Activated CD8-positive, alpha-beta T cell treated with anti-CD3 and anti-CD28 coated beads for 36 hours (primary cell): ENCODE measurements at regions not wholly inside any gene's neighbourhood (a gene's known extent, or its start where the extent isn't known, plus 50 kb on each side); places are given as distances from the start of the nearest gene placed in this dataset.

Experiments
- ATAC-seq: fragments of 200-7000 bp; cut with Tn5 transposase; one replicate; pipeline ENCODE4 v1.10.0; 2021; ENCODE audit warnings: mild to moderate bottlenecking, moderate library complexity
- CTCF ChIA-PET: fragments of 350-600 bp; sonication (Branson Sonifier 250); formaldehyde crosslinking; loops from one replicate; lab custom pipeline; 2021; ENCODE audit warnings: antibody characterized with exemption; lab: Charles Lee
- POLR2A ChIA-PET: fragments of 350-600 bp; sonication (Branson Sonifier 250); formaldehyde crosslinking; loops from one replicate; lab custom pipeline; 2021; ENCODE audit warnings: antibody characterized with exemption; lab: Charles Lee
- DNase-seq: peaks from one replicate; pipeline ENCODE4 v3.0.0-alpha.2; 2020
- H3K27ac Mint-ChIP-seq: one replicate; pipeline ENCODE4 v1.8.0; 2021; ENCODE audit warnings: mild to moderate bottlenecking, mixed read lengths
- H3K27me3 Mint-ChIP-seq: one replicate; pipeline ENCODE4 v1.8.0; 2021; ENCODE audit warnings: mixed read lengths
- H3K36me3 Mint-ChIP-seq: one replicate; pipeline ENCODE4 v1.8.0; 2021; ENCODE audit warnings: low read depth, mixed read lengths
- H3K4me1 Mint-ChIP-seq: one replicate; pipeline ENCODE4 v1.8.0; 2021; ENCODE audit warnings: low read depth, mixed read lengths
- H3K4me3 Mint-ChIP-seq: one replicate; pipeline ENCODE4 v1.8.0; 2021; ENCODE audit warnings: mild to moderate bottlenecking, moderate library complexity, mixed read lengths
- H3K9me3 Mint-ChIP-seq: one replicate; pipeline ENCODE4 v1.8.0; 2021; ENCODE audit warnings: mixed read lengths
- intact Hi-C: fragments of 100-400 bp; cut with micrococcal nuclease; formaldehyde crosslinking; loops from one replicate; pipeline ENCODE4 v1.10.0; 2022
- TF ChIP-seq, protein P1 (sequence below): fragments of 200-600 bp; IDR thresholded peaks from one replicate; pipeline ENCODE4 v1.8.0; 2022; ENCODE audit warnings: antibody characterized with exemption, mild to moderate bottlenecking

DNA sequence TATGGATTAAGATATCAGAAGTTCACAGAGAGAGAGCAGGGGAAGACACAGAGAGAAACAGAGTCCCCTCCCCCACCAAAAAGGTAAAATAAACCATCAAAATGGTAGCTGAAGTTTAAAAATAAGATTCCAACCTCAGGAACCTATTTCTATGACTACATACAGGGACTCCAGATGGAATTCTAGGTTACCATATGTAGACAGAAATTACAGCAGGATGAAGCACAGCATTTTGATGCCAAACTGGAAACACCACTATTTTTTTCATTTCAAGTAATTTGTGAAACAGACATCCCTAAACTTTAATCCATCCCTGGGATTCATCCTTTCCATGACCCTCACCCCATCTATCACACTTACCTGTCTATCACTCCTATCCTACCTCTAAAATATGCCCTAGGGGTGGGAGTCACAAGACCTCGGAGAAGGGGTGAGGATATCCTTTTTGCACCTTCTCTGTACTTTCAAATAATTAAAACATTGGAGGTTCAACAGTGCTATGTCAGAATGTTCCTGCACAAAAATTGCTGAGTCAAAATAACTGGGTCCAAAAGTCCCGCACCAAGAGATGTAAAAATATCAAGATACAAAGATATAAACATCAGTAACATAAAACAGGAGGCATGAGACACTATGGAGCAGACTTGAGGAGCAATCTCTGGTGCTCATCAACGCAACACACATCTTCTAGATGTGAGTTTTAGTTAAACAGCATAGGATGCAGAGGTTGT lies 344.5 kb upstream of the RASGEF1B start:
- H3K4me1 Mint-ChIP-seq = peaks cover 2% of the 10 kb centered on the region
- no peaks in the 10 kb centered on the region for H3K9me3 Mint-ChIP-seq
- CTCF ChIA-PET = no interaction called here
- TF ChIP-seq, protein P1, sequence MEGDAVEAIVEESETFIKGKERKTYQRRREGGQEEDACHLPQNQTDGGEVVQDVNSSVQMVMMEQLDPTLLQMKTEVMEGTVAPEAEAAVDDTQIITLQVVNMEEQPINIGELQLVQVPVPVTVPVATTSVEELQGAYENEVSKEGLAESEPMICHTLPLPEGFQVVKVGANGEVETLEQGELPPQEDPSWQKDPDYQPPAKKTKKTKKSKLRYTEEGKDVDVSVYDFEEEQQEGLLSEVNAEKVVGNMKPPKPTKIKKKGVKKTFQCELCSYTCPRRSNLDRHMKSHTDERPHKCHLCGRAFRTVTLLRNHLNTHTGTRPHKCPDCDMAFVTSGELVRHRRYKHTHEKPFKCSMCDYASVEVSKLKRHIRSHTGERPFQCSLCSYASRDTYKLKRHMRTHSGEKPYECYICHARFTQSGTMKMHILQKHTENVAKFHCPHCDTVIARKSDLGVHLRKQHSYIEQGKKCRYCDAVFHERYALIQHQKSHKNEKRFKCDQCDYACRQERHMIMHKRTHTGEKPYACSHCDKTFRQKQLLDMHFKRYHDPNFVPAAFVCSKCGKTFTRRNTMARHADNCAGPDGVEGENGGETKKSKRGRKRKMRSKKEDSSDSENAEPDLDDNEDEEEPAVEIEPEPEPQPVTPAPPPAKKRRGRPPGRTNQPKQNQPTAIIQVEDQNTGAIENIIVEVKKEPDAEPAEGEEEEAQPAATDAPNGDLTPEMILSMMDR = no peak
- ATAC-seq (no peak), DNase-seq (no peak)
- POLR2A ChIA-PET = no interaction called here
- peaks cover 13% of the 10 kb centered on the region for H3K27me3 Mint-ChIP-seq
- intact Hi-C loops = no loop called here
- H3K27ac Mint-ChIP-seq = no peak overlapping the region
- H3K36me3 Mint-ChIP-seq = no peaks in the 10 kb centered on the region
- no peak overlapping the region for H3K4me3 Mint-ChIP-seq

DNA sequence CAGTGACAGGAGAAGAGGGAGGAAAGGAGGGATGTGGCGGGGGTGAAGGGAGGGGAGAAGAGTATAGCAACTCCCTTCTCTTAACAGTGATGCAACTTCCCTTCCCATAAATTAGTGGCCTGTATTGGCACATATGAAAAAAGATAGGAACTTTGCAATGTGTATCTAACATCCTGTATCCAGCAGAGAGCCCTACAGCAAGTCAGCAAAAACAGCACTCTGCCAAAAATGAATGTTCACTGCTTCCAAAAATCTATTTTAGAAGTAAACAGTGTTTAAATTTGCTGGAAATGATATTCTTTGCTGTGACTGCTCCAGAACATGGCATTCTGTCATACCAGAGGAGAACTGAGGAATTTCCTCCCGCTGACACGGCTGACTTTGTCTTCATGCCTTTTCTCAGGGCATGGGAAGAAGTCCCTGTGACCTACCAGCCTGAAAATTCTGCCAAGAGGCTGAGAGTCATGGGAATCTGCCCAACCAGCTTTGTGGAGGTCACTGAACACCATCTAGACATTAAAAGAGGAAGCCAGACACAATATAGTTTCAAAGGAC lies 343.4 kb upstream of the RASGEF1B start:
- no peaks in the 10 kb centered on the region for H3K9me3 Mint-ChIP-seq
- ChIA-PET CTCF (no interaction called here), POLR2A (no interaction called here)
- intact Hi-C loops = no loop called here
- no peak overlapping the region for H3K4me3 Mint-ChIP-seq
- peaks cover 2% of the 10 kb centered on the region for H3K4me1 Mint-ChIP-seq
- no peak overlapping the region for H3K27ac Mint-ChIP-seq
- DNase-seq (no peak), ATAC-seq (no peak)
- no peaks in the 10 kb centered on the region for H3K36me3 Mint-ChIP-seq
- H3K27me3 Mint-ChIP-seq = peaks cover 7% of the 10 kb centered on the region
- TF ChIP-seq, protein P1 = no peak

DNA sequence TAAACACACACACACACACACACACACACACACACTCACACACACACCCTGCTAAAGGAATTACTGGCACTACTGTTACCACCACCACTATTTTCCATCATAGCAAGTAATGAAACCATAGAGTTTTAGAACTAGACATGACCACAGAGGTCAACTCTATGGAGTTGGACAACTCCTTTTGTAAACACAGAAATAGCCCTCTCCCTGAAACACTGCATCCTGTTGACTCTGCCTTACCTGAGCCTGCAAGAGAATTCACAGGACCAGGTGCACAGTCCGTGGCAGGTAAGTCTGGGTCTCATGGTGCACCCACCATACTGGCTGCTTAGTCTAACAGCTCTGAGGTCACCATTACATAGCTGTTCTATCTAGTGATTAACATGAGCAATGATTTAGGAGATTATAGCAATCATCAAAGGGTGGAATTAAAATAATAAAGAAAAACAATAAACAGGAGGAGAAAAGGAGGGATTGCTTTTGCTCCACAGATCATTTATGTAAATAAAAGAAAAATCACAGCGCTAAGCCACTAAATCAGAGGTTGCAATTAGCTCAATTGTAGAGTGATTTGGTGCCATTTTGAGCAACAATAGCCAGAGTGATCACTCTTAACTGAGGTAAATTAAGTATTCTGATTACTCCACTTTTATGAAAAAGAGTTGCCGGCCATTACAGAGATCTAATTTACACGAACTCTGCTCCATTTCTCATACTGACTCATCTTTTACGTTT lies 340.0 kb upstream of the RASGEF1B start:
- TF ChIP-seq, protein P1 = no peak
- POLR2A ChIA-PET = no interaction called here

DNA sequence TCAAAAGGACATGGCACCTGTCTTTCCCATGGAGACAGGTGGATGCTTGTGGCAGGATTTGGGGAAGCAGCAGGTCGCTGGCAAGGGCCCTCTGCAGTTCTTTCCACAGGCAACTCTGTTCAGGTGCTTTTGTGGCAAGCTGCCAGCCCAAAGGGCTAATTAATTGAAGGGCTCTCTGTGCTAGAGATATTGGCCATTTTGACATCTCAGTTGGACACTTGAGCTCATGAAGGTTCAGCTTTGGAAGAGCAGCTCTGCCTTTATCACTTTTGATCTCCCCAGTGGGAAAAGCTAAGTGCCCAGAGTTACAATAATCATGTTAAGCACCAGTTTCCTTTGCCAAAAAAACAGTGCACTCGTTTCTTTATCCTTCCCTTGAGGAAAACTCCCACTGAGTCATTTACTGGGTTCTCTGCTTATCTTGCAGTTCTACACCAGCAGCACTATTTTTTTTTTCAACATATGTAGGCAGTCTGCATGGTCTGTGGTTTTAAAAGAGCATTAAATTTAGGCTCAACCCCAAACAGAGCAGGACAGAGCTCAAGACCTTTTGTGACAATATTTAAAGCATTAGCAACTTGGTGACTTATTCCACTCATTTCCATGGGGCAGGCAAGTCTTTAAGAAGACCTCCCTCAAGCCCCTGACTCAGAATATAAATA lies 336.4 kb upstream of the RASGEF1B start:
- no peak overlapping the region for H3K4me3 Mint-ChIP-seq
- peaks cover 8% of the 10 kb centered on the region for H3K27me3 Mint-ChIP-seq
- peaks cover 2% of the 10 kb centered on the region for H3K4me1 Mint-ChIP-seq
- no peaks in the 10 kb centered on the region for H3K36me3 Mint-ChIP-seq
- ATAC-seq = no peak
- DNase-seq = no peak
- no peaks in the 10 kb centered on the region for H3K9me3 Mint-ChIP-seq
- H3K27ac Mint-ChIP-seq = no peak overlapping the region
- ChIA-PET POLR2A (no interaction called here), CTCF (interaction anchor here (0.7 to 0.9 kb wide), 2 partner anchors 36 to 338 kb away, joined by 4 read pairs; no protein-coding TSS in a partner anchor)
- intact Hi-C loops = no loop called here
- TF ChIP-seq, protein P1 = no peak

More for the DNA sequence above, 340.0 kb upstream of the RASGEF1B start:
- Mint-ChIP-seq H3K9me3 (no peaks in the 10 kb centered on the region), H3K4me3 (no peak overlapping the region), H3K4me1 (peaks cover 2% of the 10 kb centered on the region), H3K27me3 (peaks cover 8% of the 10 kb centered on the region), H3K36me3 (no peaks in the 10 kb centered on the region), H3K27ac (no peak overlapping the region)
- ATAC-seq (no peak), DNase-seq (no peak)
- CTCF ChIA-PET = interaction anchor here (1.0 kb wide), 1 partner anchor 17 kb away, joined by 3 read pairs; no protein-coding TSS in a partner anchor
- intact Hi-C loops = no loop called here
